Parathyroid adenoma (tissue), 2 donors: ENCODE measurements at regions not wholly inside any gene's neighbourhood (a gene's known extent, or its start where the extent isn't known, plus 50 kb on each side); places are given as distances from the start of the nearest gene placed in this dataset.

Experiments used
- H2AFZ ChIP-seq: fragments of 300-600 bp; sonication (generic); one replicate; pipeline ENCODE4 v1.7.0; 2017; ENCODE audit warnings: antibody characterized with exemption, mild to moderate bottlenecking
- H3K27ac ChIP-seq: fragments of 300-600 bp; sonication (generic); one replicate; pipeline ENCODE4 v1.7.0; 2017
- H3K27me3 ChIP-seq: fragments of 300-600 bp; sonication (generic); one replicate; pipeline ENCODE4 v1.7.0; 2017; ENCODE audit warnings: low read length; ENCODE audit not compliant: control insufficient read depth, insufficient read depth
- H3K36me3 ChIP-seq: fragments of 300-600 bp; sonication (generic); one replicate; pipeline ENCODE4 v1.7.0; 2017; ENCODE audit warnings: low read length; ENCODE audit not compliant: control insufficient read depth, insufficient read depth
- H3K4me1 ChIP-seq: fragments of 300-600 bp; sonication (generic); one replicate; pipeline ENCODE4 v1.7.0; 2017; ENCODE audit warnings: control low read depth
- H3K4me2 ChIP-seq: fragments of 300-600 bp; sonication (generic); one replicate; pipeline ENCODE4 v1.7.0; 2017; ENCODE audit warnings: low read length
- H3K4me3 ChIP-seq: fragments of 300-600 bp; sonication (generic); one replicate; pipeline ENCODE4 v1.7.0; 2017; ENCODE audit warnings: low read depth, low read length
- H3K79me2 ChIP-seq: fragments of 300-600 bp; sonication (generic); one replicate; pipeline ENCODE4 v1.7.0; 2017; ENCODE audit warnings: control low read depth
- H3K9ac ChIP-seq: fragments of 300-600 bp; sonication (generic); one replicate; pipeline ENCODE4 v1.7.0; 2017; ENCODE audit warnings: mild to moderate bottlenecking
- H3K9me3 ChIP-seq: fragments of 300-600 bp; sonication (generic); one replicate; pipeline ENCODE4 v1.7.0; 2017; ENCODE audit warnings: low read length; ENCODE audit not compliant: control insufficient read depth
- CTCF ChIP-seq: fragments of 300-600 bp; sonication (generic); IDR thresholded peaks from one replicate; pipeline ENCODE4 v1.7.0; 2017; ENCODE audit warnings: antibody characterized with exemption, mild to moderate bottlenecking
- donor health status: primary hyperparathyroidism.

- Histone ChIP-seq H2AFZ (no peak overlapping the region), H3K79me2 (no peaks in the 10 kb centered on the region), H3K9me3 (no peaks in the 10 kb centered on the region), H3K4me1 (no peaks in the 10 kb centered on the region), H3K36me3 (no peaks in the 10 kb centered on the region), H3K4me3 (no peak overlapping the region), H3K4me2 (no peak overlapping the region), H3K27ac (no peak overlapping the region), H3K27me3 (no peaks in the 10 kb centered on the region), H3K9ac (no peak overlapping the region)
- TF ChIP-seq CTCF, result no peak
Observed at GRCh38 chr16:6602405-6602804, 730.2 kb upstream of the RBFOX1 start.

GRCh38 chr16:6600167-6600566 lies 732.5 kb upstream of the RBFOX1 start:
- Histone ChIP-seq H3K36me3 (no peaks in the 10 kb centered on the region), H3K27ac (no peak overlapping the region), H3K9me3 (no peaks in the 10 kb centered on the region), H3K27me3 (no peaks in the 10 kb centered on the region), H2AFZ (no peak overlapping the region), H3K9ac (no peak overlapping the region), H3K4me3 (no peak overlapping the region), H3K4me1 (no peaks in the 10 kb centered on the region), H3K79me2 (no peaks in the 10 kb centered on the region), H3K4me2 (no peak overlapping the region)
- TF ChIP-seq CTCF, result no peak

GRCh38 chr16:6593799-6594198 lies 738.8 kb upstream of the RBFOX1 start:
- H3K4me1 ChIP-seq, result no peaks in the 10 kb centered on the region
- no peak overlapping the region for H3K4me3 ChIP-seq
- no peaks in the 10 kb centered on the region for H3K27me3 ChIP-seq
- H3K36me3 ChIP-seq, result no peaks in the 10 kb centered on the region
- no peak overlapping the region for H2AFZ ChIP-seq
- no peaks in the 10 kb centered on the region for H3K79me2 ChIP-seq
- H3K4me2 ChIP-seq, result no peak overlapping the region
- TF ChIP-seq CTCF, result no peak
- H3K9ac ChIP-seq, result no peak overlapping the region
- no peak overlapping the region for H3K27ac ChIP-seq
- H3K9me3 ChIP-seq, result no peaks in the 10 kb centered on the region

- H3K36me3 ChIP-seq, result no peaks in the 10 kb centered on the region
- H2AFZ ChIP-seq, result no peak overlapping the region
- H3K4me2 ChIP-seq, result no peak overlapping the region
- no peaks in the 10 kb centered on the region for H3K27me3 ChIP-seq
- no peak overlapping the region for H3K9ac ChIP-seq
- no peaks in the 10 kb centered on the region for H3K9me3 ChIP-seq
- TF ChIP-seq CTCF, result no peak
- H3K27ac ChIP-seq, result no peak overlapping the region
- no peaks in the 10 kb centered on the region for H3K79me2 ChIP-seq
- no peaks in the 10 kb centered on the region for H3K4me1 ChIP-seq
- no peak overlapping the region for H3K4me3 ChIP-seq
Observed at GRCh38 chr16:6576606-6577005, 756.0 kb upstream of the RBFOX1 start.

GRCh38 chr16:6576113-6576512 lies 756.5 kb upstream of the RBFOX1 start:
- TF ChIP-seq CTCF, result no peak
- Histone ChIP-seq H3K9ac (no peak overlapping the region), H3K79me2 (no peaks in the 10 kb centered on the region), H3K27me3 (no peaks in the 10 kb centered on the region), H3K4me3 (no peak overlapping the region), H3K9me3 (no peaks in the 10 kb centered on the region), H3K4me1 (no peaks in the 10 kb centered on the region), H3K36me3 (no peaks in the 10 kb centered on the region), H3K27ac (no peak overlapping the region), H3K4me2 (no peak overlapping the region), H2AFZ (no peak overlapping the region)
